Gastroesophageal sphincter (tissue), 4 donors: ENCODE measurements at regions not wholly inside any gene's neighbourhood (a gene's known extent, or its start where the extent isn't known, plus 50 kb on each side); places are given as distances from the start of the nearest gene placed in this dataset.
A peak's percentile ranks its signal among the peaks of the same experiment; 100 is the strongest.

Experiments
- ATAC-seq: fragments of 150-250 bp; one replicate; pipeline ENCODE4 v1.9.1; 2016; ENCODE audit warnings: mild to moderate bottlenecking, moderate library complexity
- H3K27ac ChIP-seq, 4 donors: fragments of 200-600 bp; sonication (generic) in 3 of 4; 1 replicate in 3 of 4; 2 replicates in 1 of 4; pipeline ENCODE4 v1.5.1; 2016 to 2019
- H3K27me3 ChIP-seq: fragments of 200-600 bp; sonication (generic); one replicate; pipeline ENCODE4 v1.5.1; 2019
- H3K36me3 ChIP-seq, 2 donors: fragments of 200-600 bp; sonication (generic); one replicate each; pipeline ENCODE4 v1.5.1; 2019; ENCODE audit warnings: control low read depth in 1 of 2
- H3K4me1 ChIP-seq, 3 donors: fragments of 200-600 bp; sonication (generic); 1 replicate in 2 of 3; 2 replicates in 1 of 3; pipeline ENCODE4 v1.5.1; 2016 to 2019; ENCODE audit warnings: control low read depth in 2 of 3
- H3K4me3 ChIP-seq, 2 donors: fragments of 200-600 bp; sonication (generic); one replicate each; pipeline ENCODE4 v1.5.1; 2019; ENCODE audit warnings: mild to moderate bottlenecking in 1 of 2, moderate library complexity in 1 of 2
- H3K9me3 ChIP-seq, 3 donors: fragments of 200-600 bp; sonication (generic); one replicate each; pipeline ENCODE4 v1.5.1; 2017 to 2019; ENCODE audit warnings: control low read depth in 2 of 3
- CTCF ChIP-seq, 4 experiments: fragments of 200-600 bp in 2 of 4; fragments of 450-650 bp in 2 of 4; sonication (generic) in 1 of 4; IDR thresholded peaks; one replicate each; pipeline ENCODE4 v1.5.1; 2017 to 2019; ENCODE audit warnings: antibody characterized with exemption in 4 of 4, mild to moderate bottlenecking in 2 of 4, moderate library complexity in 2 of 4
- EP300 ChIP-seq: sonication (generic); formaldehyde crosslinking; IDR thresholded peaks from one replicate; pipeline ENCODE4 v1.6.1; 2017; ENCODE audit warnings: antibody characterized with exemption, mild to moderate bottlenecking
- POLR2A ChIP-seq, 2 donors: fragments of 450-650 bp; IDR thresholded peaks; one replicate each; pipeline ENCODE4 v1.6.1; 2017; ENCODE audit warnings: antibody characterized with exemption in 2 of 2, mild to moderate bottlenecking in 2 of 2, moderate library complexity in 1 of 2
- POLR2AphosphoS5 ChIP-seq: sonication (generic); formaldehyde crosslinking; IDR thresholded peaks from one replicate; pipeline ENCODE4 v1.6.1; 2017; ENCODE audit warnings: antibody characterized with exemption
- WGBS, 2 donors: methylation state at CpG; one replicate each; pipeline ENCODE4 v1.1.5; 2018; ENCODE audit warnings: low coverage in 1 of 2; 5-methylcytosine and 5-hydroxymethylcytosine counted together

GRCh38 chr20:60482221-60483008, 524.2 kb downstream of the CDH26 start:
- no peak for ATAC-seq
- Histone ChIP-seq H3K36me3 (no peaks in the 10 kb centered on the region), H3K4me1 (no peaks in the 10 kb centered on the region), H3K4me3 (no peak overlapping the region), H3K27ac (no peak overlapping the region), H3K9me3 (no peaks in the 10 kb centered on the region), H3K27me3 (peaks cover 49% of the 10 kb centered on the region)
- TF ChIP-seq POLR2AphosphoS5 (peak; percentile 23), CTCF (IDR thresholded peaks at IDR 0.05) (no peak)
- 44 to 64% methylated on average over 6 to 7 of the region's 16 CpGs for WGBS, 2 donors

GRCh38 chr20:60483371-60483770, 525.1 kb downstream of the CDH26 start:
- no peaks in the 10 kb centered on the region for H3K36me3 ChIP-seq
- no peak overlapping the region for H3K27ac ChIP-seq
- peaks cover 49% of the 10 kb centered on the region for H3K27me3 ChIP-seq
- no peak for TF ChIP-seq POLR2AphosphoS5
- no peak for TF ChIP-seq CTCF (IDR thresholded peaks at IDR 0.05)
- no peak for TF ChIP-seq EP300
- TF ChIP-seq POLR2A (IDR thresholded peaks at IDR 0.05), result no peak
- no peak overlapping the region for H3K4me3 ChIP-seq
- no peaks in the 10 kb centered on the region for H3K9me3 ChIP-seq
- H3K4me1 ChIP-seq, result no peaks in the 10 kb centered on the region
- ATAC-seq, result no peak
- WGBS, 2 donors, result 100% methylated on average over 1 of the region's 1 CpG; no CpG with 5 or more reads in 1 of the 2 donors

GRCh38 chr20:60484316-60484715, 526.1 kb downstream of the CDH26 start:
- Histone ChIP-seq H3K4me1 (no peaks in the 10 kb centered on the region), H3K27me3 (peaks cover 49% of the 10 kb centered on the region), H3K36me3 (no peaks in the 10 kb centered on the region), H3K27ac (no peak overlapping the region), H3K4me3 (no peak overlapping the region), H3K9me3 (no peaks in the 10 kb centered on the region)
- WGBS, 2 donors, result 38 to 76% methylated on average over 4 to 5 of the region's 7 CpGs
- TF ChIP-seq POLR2AphosphoS5, result no peak
- TF ChIP-seq CTCF (IDR thresholded peaks at IDR 0.05), result no peak
- no peak for TF ChIP-seq POLR2A (IDR thresholded peaks at IDR 0.05)
- no peak for TF ChIP-seq EP300
- peak; percentile 35 for ATAC-seq

- H3K4me3 ChIP-seq, result no peak overlapping the region
- no peak for TF ChIP-seq EP300
- TF ChIP-seq CTCF (IDR thresholded peaks at IDR 0.05), result no peak
- no peak for TF ChIP-seq POLR2A (IDR thresholded peaks at IDR 0.05)
- TF ChIP-seq POLR2AphosphoS5, result no peak
- H3K4me1 ChIP-seq, result no peaks in the 10 kb centered on the region
- H3K27me3 ChIP-seq, result peaks cover 49% of the 10 kb centered on the region
- no peak for ATAC-seq
- H3K9me3 ChIP-seq, result no peaks in the 10 kb centered on the region
- no peaks in the 10 kb centered on the region for H3K36me3 ChIP-seq
- no peak overlapping the region for H3K27ac ChIP-seq
- WGBS, 2 donors, result 59% methylated on average over 11 to 13 of the region's 20 CpGs
These were observed 527.0 kb downstream of the CDH26 start for GRCh38 chr20:60485012-60485760.

GRCh38 chr20:60486315-60486714, 528.1 kb downstream of the CDH26 start:
- H3K27me3 ChIP-seq, result peaks cover 41% of the 10 kb centered on the region
- no peak for ATAC-seq
- H3K4me1 ChIP-seq, result no peaks in the 10 kb centered on the region
- no peak overlapping the region for H3K27ac ChIP-seq
- no peaks in the 10 kb centered on the region for H3K9me3 ChIP-seq
- no peaks in the 10 kb centered on the region for H3K36me3 ChIP-seq
- H3K4me3 ChIP-seq, result no peak overlapping the region
- no peak for TF ChIP-seq CTCF (IDR thresholded peaks at IDR 0.05)
- WGBS, 2 donors, result 85% methylated on average over 6 of the region's 10 CpGs; no CpG with 5 or more reads in 1 of the 2 donors
